Adrenal gland (tissue), 9 donors: ENCODE measurements at regions not wholly inside any gene's neighbourhood (a gene's known extent, or its start where the extent isn't known, plus 50 kb on each side); places are given as distances from the start of the nearest gene placed in this dataset.

Source experiments
- DNase-seq, 7 donors: peaks; one replicate each; pipeline ENCODE4 v3.0.0-alpha.2; 2019 to 2020
- H3K27ac ChIP-seq, 5 donors: fragments of 200-600 bp; sonication (generic) in 4 of 5; 1 replicate in 3 of 5; 2 replicates in 2 of 5; pipeline versions ENCODE4 v1.5.1 to v1.8.0; 2016 to 2020; ENCODE audit warnings: mild to moderate bottlenecking in 1 of 5
- H3K27me3 ChIP-seq: fragments of 200-600 bp; 2 replicates; pipeline ENCODE4 v1.8.0; 2021
- H3K36me3 ChIP-seq, 2 donors: fragments of 200-600 bp; replicated peaks in 1 of 2; 1 replicate in 1 of 2; 2 replicates in 1 of 2; pipeline versions ENCODE4 v1.5.1 to v1.8.0; 2018 to 2022
- H3K4me1 ChIP-seq, 2 donors: fragments of 200-600 bp; replicated peaks in 1 of 2; 1 replicate in 1 of 2; 2 replicates in 1 of 2; pipeline versions ENCODE4 v1.5.1 to v1.8.0; 2018 to 2021
- H3K4me3 ChIP-seq, 4 donors: fragments of 200-600 bp; sonication (generic) in 3 of 4; one replicate each; pipeline ENCODE4 v1.5.1; 2016 to 2018
- H3K9me3 ChIP-seq, 3 donors: fragments of 200-600 bp; sonication (generic) in 1 of 3; replicated peaks in 1 of 3; 1 replicate in 2 of 3; 2 replicates in 1 of 3; pipeline versions ENCODE4 v1.5.1 to v1.8.0; 2016 to 2021
- CTCF ChIP-seq, 6 experiments: fragments of 450-650 bp in 4 of 6; fragments of 200-600 bp in 2 of 6; sonication (generic) in 1 of 6; IDR thresholded peaks; 1 replicate in 5 of 6; 2 replicates in 1 of 6; pipeline versions ENCODE4 v1.5.1 to v1.8.0; 2016 to 2021; ENCODE audit warnings: antibody characterized with exemption in 6 of 6, mild to moderate bottlenecking in 2 of 6, moderate library complexity in 1 of 6
- POLR2A ChIP-seq, 2 donors: fragments of 450-650 bp; IDR thresholded peaks; one replicate each; pipeline ENCODE4 v1.6.1; 2017; ENCODE audit warnings: antibody characterized with exemption in 2 of 2, mild to moderate bottlenecking in 2 of 2, moderate library complexity in 1 of 2
- WGBS, 4 donors: extraction: QIAGEN DNeasy Blood & Tissue Kit in 2 of 4; methylation state at CpG; one replicate each; pipeline versions ENCODE4 v1.1.5 to v1.1.7; 2013 to 2017; 5-methylcytosine and 5-hydroxymethylcytosine counted together
- intact Hi-C, 2 donors: fragments of 100-400 bp; cut with DNase I; formaldehyde crosslinking; loops; one replicate each; pipeline versions ENCODE4 v1.14.1 to v1.15.0; 2022 to 2023
- donor health status: healthy with polysubstance abuse.
- donor health status: Bipolar disorder and iron deficiency.
- donor health status: DM: yes; HTN: yes; CAD: no.
- donor health status: DM: no; HTN: no; CAD: no.
- donor health status: DM: no; HTN: no; CAD: no.

DNA sequence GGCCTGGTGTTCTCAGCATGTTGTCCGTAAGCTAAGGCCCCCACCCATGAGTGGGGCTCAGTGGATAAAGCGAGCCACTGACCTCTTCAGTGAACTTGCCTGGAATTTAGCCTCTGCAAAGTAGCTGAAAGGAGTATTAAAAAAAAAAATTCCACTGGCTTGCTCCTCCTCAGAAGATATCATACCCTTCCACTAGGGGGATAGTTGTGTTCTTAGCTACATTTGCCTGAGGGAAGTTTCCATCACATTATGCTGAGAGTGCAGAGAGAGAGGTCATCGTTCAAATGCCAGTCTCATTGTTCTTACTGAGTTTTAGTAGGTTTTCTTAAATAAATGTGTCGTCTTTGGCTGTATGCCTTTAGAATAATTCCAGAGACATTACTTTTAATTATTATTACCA, 879.7 kb downstream of the JRKL start:
- 71 to 83% (median 79%) methylated on average over 4 of the region's 4 CpGs for WGBS, 4 donors
- intact Hi-C loops = no loop called here

GRCh38 chr11:97279341-97279740, 889.5 kb downstream of the JRKL start:
- 91 to 100% (median 97%) methylated on average over 3 to 4 of the region's 4 CpGs for WGBS, 4 donors
- H3K4me3 ChIP-seq = no peak overlapping the region
- TF ChIP-seq POLR2A (IDR thresholded peaks at IDR 0.05) = no peak
- no peak for TF ChIP-seq CTCF (IDR thresholded peaks at IDR 0.05)
- no peak for DNase-seq
- H3K4me1 ChIP-seq = no peaks in the 10 kb centered on the region
- intact Hi-C loops = no loop called here
- no peaks in the 10 kb centered on the region for H3K27me3 ChIP-seq
- H3K27ac ChIP-seq = no peak overlapping the region
- no peaks in the 10 kb centered on the region for H3K9me3 ChIP-seq
- H3K36me3 ChIP-seq = no peaks in the 10 kb centered on the region

More for the DNA sequence above, 879.7 kb downstream of the JRKL start:
- H3K4me1 ChIP-seq = no peaks in the 10 kb centered on the region
- no peaks in the 10 kb centered on the region for H3K9me3 ChIP-seq
- H3K36me3 ChIP-seq = no peaks in the 10 kb centered on the region
- no peak overlapping the region for H3K4me3 ChIP-seq
- H3K27ac ChIP-seq = no peak overlapping the region
- DNase-seq = no peak
- TF ChIP-seq CTCF (IDR thresholded peaks at IDR 0.05) = peak in 1 of 6 experiments; percentile 7
- TF ChIP-seq POLR2A (IDR thresholded peaks at IDR 0.05) = no peak
- no peaks in the 10 kb centered on the region for H3K27me3 ChIP-seq

DNA sequence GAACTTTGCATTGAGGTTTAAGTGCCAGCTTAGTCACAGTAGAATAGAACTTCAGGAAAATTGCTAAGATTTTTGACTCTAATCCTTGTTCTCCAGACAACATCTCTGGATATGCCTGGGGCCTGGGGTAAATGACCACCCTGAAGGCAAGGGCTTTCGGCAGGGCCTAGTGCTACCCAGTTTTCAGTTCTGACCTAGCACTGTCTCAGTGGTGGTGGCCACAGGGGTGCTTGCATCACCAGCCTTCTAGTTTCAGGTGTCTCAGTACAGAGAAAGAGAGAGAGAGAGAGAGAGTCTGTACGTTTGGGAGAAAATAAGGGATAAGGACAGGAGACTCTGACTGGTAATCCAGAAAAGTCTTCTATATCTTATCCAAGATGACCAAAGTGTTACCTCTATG, 890.5 kb downstream of the JRKL start:
- DNase-seq = no peak
- Histone ChIP-seq H3K27ac (no peak overlapping the region), H3K36me3 (no peaks in the 10 kb centered on the region), H3K4me1 (no peaks in the 10 kb centered on the region), H3K9me3 (no peaks in the 10 kb centered on the region), H3K27me3 (no peaks in the 10 kb centered on the region), H3K4me3 (no peak overlapping the region)
- TF ChIP-seq CTCF (IDR thresholded peaks at IDR 0.05) (no peak), POLR2A (IDR thresholded peaks at IDR 0.05) (no peak)
- 70 to 93% (median 81%) methylated on average over 2 of the region's 2 CpGs for WGBS, 4 donors
- intact Hi-C loops = no loop called here

- H3K4me3 ChIP-seq = no peak overlapping the region
- no peaks in the 10 kb centered on the region for H3K36me3 ChIP-seq
- TF ChIP-seq POLR2A (IDR thresholded peaks at IDR 0.05) (no peak), CTCF (IDR thresholded peaks at IDR 0.05) (no peak)
- WGBS, 4 donors = 78 to 89% (median 80%) methylated on average over 2 of the region's 2 CpGs
- no peaks in the 10 kb centered on the region for H3K9me3 ChIP-seq
- H3K27me3 ChIP-seq = no peaks in the 10 kb centered on the region
- intact Hi-C loops = no loop called here
- no peak for DNase-seq
- no peak overlapping the region for H3K27ac ChIP-seq
- H3K4me1 ChIP-seq = no peaks in the 10 kb centered on the region
These were observed 900.0 kb downstream of the JRKL start for GRCh38 chr11:97289823-97290222.
